HG02678 (cell line): ENCODE measurements at regions not wholly inside any gene's neighbourhood (a gene's known extent, or its start where the extent isn't known, plus 50 kb on each side); places are given as distances from the start of the nearest gene placed in this dataset.
"Not testable (repeated sequence)": the region's sequence is repeated elsewhere in the genome, so short reads cannot be mapped to it uniquely, and the experiment has no call there.

Experiments
- ATAC-seq: cut with Tn5 transposase; IDR thresholded peaks from one replicate; pipeline ENCODE4 v1.9.1; 2021; ENCODE audit warnings: mild to moderate bottlenecking, moderate library complexity; ENCODE audit not compliant: unreplicated experiment

- ATAC-seq = no peak
Observed at GRCh38 chr5:17398866-17399835, 98.9 kb upstream of the TAF11L2 start.

- ATAC-seq = no peak
Observed at GRCh38 chr5:17399931-17400330, 98.1 kb upstream of the TAF11L2 start.

- no peak for ATAC-seq
Observed at GRCh38 chr5:17400724-17401469, 97.1 kb upstream of the TAF11L2 start.

GRCh38 chr5:17401470-17402288 lies 96.4 kb upstream of the TAF11L2 start:
- ATAC-seq = no peak

GRCh38 chr5:17402289-17403121 lies 95.5 kb upstream of the TAF11L2 start:
- no peak for ATAC-seq

GRCh38 chr5:17403695-17404490 lies 94.1 kb upstream of the TAF11L2 start:
- ATAC-seq = no peak

- ATAC-seq = no peak
Observed at GRCh38 chr5:17405976-17406375, 92.1 kb upstream of the TAF11L2 start.

GRCh38 chr5:17406423-17406838 lies 91.6 kb upstream of the TAF11L2 start:
- ATAC-seq = no peak

GRCh38 chr5:17411436-17412402 lies 86.3 kb upstream of the TAF11L2 start:
- ATAC-seq = no peak

- peak; percentile 60 for ATAC-seq
Observed at GRCh38 chr5:17412760-17413671, 85.0 kb upstream of the TAF11L2 start.

- no peak for ATAC-seq
Observed at GRCh38 chr5:17413691-17414090, 84.3 kb upstream of the TAF11L2 start.

- no peak for ATAC-seq
Observed at GRCh38 chr5:17415321-17415758, 82.7 kb upstream of the TAF11L2 start.

GRCh38 chr5:17416374-17416773 lies 81.7 kb upstream of the TAF11L2 start:
- not testable (repeated sequence) for ATAC-seq

- ATAC-seq = no peak
Observed at GRCh38 chr5:17424674-17425073, 73.4 kb upstream of the TAF11L2 start.

- ATAC-seq = peak; percentile 52
Observed at GRCh38 chr5:17425385-17426070, 72.5 kb upstream of the TAF11L2 start.

GRCh38 chr5:17426104-17426749 lies 71.8 kb upstream of the TAF11L2 start:
- ATAC-seq = peak; percentile 84
